GM19468 (cell line): ENCODE measurements at regions not wholly inside any gene's neighbourhood (a gene's known extent, or its start where the extent isn't known, plus 50 kb on each side); places are given as distances from the start of the nearest gene placed in this dataset.
"Not testable (repeated sequence)": the region's sequence is repeated elsewhere in the genome, so short reads cannot be mapped to it uniquely, and the experiment has no call there.

ENCODE experiments used
- ATAC-seq: cut with Tn5 transposase; IDR thresholded peaks from one replicate; pipeline ENCODE4 v1.9.1; 2021; ENCODE audit warnings: mild to moderate bottlenecking, moderate library complexity, moderate number of reproducible peaks; ENCODE audit not compliant: unreplicated experiment; ENCODE audit errors: extremely low read depth

DNA sequence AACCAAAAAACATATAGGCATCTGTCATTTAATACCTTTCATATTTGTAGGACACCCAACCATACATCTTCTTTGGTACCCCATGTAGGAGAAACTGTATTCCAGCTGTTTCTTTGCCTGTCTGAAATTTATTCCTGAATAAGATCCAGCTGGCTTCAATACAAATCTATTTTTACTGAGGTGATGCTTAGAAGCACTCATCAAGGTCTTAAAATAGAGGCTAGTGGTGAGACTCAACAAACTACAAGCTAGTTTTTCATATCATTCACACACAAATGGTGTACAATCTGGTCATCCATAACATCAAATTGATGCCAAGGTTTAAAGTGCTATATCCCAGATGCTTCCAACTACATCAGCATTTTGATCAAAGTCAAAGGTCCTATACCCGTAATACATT, 1071.3 kb upstream of the MIR17HG start:
- ATAC-seq = no peak

GRCh38 chr13:90278231-90278630, 1069.3 kb upstream of the MIR17HG start:
- not testable (repeated sequence) for ATAC-seq

- ATAC-seq = no peak
Measured at GRCh38 chr13:90281709-90282108, 1065.8 kb upstream of the MIR17HG start.

DNA sequence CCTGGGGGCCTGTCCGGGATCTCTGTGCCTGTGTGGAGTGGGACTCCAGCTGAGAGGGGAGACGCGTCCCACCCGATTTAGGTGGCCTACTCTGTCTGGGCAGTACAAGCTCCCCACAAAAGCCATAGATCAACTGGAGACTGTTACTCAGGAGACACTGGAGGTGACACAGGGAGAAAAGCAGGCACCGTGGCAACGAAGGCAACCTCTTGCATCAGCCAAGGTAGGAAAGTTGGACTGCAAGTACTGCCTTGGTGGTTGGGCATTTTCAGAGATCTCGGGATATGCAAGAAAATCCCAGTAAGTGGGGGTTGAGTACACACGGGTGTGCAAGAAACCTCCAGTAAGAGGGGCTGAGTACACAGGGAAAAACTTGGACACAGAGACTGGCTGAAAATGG, 1060.0 kb upstream of the MIR17HG start:
- ATAC-seq = no peak

DNA sequence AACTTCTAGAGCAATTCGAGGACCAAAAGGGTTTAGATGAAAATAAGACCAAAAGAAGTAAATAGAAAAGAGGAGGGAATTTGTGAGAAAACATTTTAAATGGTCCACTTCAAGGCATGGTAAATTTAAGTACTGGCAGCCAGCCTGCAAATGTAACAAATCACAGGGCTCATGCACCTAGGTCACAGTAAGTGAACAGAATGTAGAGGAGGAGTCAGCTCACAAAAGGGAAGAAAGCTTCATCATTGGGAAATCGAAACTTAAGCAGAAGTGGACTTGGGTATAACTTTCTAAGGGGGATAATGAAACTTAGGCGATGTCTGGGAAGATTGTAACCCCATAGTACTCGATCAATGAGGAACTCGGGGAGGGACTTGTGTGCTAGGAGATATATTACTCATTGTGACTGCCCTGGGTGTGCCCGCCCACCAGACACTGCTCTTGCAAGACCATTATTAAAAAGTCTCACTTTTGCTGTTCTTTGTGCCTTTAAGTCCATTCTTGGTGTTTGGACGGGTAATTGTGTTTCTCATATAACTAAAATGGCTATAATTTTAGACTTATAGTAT, 1053.6 kb upstream of the MIR17HG start:
- ATAC-seq = no peak

DNA sequence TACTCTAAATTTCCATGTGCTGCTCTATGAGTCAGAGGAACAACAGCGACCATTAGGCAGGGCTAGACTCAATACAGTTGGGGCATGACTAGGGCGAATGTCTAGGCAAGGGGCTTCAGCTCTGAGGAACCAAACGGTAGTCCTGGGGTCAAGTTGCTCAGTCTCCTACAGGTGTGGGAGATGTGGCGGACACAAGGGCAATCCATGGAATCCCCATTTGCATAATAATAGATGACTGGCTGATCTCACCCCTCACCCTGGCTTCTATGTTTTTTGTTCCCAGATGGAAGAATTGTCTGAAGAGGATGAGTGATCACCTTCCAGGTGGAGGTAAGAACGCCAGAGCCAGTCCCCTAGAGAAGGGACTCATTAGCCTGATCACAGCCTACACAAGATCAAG, 1048.2 kb upstream of the MIR17HG start:
- ATAC-seq = no peak

DNA sequence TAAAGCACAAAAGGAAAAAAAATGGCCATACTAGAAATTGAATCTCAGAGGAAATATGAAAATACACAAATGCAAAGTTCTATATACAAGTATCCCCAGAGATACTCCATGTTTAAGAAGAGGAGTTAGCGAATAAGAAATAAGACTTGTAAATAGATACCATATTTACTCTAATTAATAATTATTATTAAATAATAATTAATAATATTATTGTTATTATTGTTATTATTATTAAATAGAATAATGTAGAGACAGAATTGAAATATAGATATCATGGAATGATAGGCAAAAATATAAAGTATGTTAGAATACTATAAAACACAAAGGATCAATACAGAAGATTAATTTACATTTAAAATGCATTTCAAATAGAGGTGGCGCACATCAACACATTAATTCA, 1047.5 kb upstream of the MIR17HG start:
- no peak for ATAC-seq

GRCh38 chr13:90302107-90302506, 1045.4 kb upstream of the MIR17HG start:
- ATAC-seq = no peak

GRCh38 chr13:90305796-90306195, 1041.7 kb upstream of the MIR17HG start:
- no peak for ATAC-seq

GRCh38 chr13:90307136-90307535, 1040.4 kb upstream of the MIR17HG start:
- no peak for ATAC-seq

- no peak for ATAC-seq
Measured at GRCh38 chr13:90308249-90308648, 1039.2 kb upstream of the MIR17HG start.

GRCh38 chr13:90311929-90312328, 1035.6 kb upstream of the MIR17HG start:
- no peak for ATAC-seq

GRCh38 chr13:90315061-90315460, 1032.4 kb upstream of the MIR17HG start:
- ATAC-seq = no peak

- ATAC-seq = no peak
Measured at GRCh38 chr13:90320664-90321063, 1026.8 kb upstream of the MIR17HG start.

GRCh38 chr13:90321281-90321931, 1026.1 kb upstream of the MIR17HG start:
- no peak for ATAC-seq

- no peak for ATAC-seq
Measured at GRCh38 chr13:90329641-90330040, 1017.8 kb upstream of the MIR17HG start.

- no peak for ATAC-seq
Measured at GRCh38 chr13:90331974-90332373, 1015.5 kb upstream of the MIR17HG start.

DNA sequence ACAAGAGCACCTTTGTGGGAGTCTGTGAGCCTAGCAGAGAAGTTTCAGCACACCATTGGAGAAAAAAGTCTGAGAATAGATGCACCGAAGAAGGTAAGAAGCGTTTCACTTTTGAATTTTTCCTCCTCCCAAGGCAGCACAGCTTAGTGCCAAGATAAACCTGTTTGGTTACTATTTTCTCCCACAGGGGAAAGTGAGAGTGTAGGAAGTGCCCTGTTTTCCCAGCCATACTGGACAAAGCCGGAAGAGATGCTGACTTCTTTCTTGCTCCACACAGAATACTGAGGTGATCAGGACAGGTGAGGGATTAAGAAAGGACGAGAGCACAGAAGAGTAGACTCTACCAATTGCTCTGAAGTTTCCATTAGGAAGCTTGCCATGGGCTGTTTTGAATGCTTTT, 1011.0 kb upstream of the MIR17HG start:
- no peak for ATAC-seq

GRCh38 chr13:90341348-90341747, 1006.1 kb upstream of the MIR17HG start:
- ATAC-seq = not testable (repeated sequence)

DNA sequence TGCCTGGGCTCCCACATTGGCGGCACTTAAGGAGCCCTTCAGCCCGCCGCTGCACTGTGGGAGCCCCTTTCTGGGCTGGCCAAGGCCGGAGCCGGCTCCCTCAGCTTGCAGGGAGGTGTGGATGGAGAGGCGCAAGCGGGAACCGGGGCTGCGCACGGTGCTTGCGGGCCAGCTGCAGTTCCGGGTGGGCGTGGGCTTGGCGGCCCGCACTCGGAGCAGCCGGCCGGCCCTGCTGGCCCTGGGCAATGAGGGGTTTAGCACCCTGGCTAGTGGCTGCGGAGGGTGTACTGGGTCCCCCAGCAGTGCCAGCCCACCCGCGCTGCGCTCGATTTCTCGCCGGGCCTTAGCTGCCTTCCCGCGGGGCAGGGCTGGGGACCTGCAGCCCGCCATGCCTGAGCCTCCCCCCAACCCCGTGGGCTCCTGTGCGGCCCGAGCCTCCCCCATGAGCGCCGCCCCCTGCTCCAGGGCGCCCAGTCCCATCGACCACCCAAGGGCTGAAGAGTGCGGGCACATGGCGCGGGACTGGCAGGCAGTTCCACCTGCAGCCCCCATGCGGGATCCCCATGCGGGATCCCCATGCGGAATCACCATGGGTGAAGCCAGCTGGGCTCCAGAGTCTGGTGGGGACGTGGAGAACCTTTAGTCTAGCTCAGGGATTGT, 998.9 kb upstream of the MIR17HG start:
- ATAC-seq = not testable (repeated sequence)

DNA sequence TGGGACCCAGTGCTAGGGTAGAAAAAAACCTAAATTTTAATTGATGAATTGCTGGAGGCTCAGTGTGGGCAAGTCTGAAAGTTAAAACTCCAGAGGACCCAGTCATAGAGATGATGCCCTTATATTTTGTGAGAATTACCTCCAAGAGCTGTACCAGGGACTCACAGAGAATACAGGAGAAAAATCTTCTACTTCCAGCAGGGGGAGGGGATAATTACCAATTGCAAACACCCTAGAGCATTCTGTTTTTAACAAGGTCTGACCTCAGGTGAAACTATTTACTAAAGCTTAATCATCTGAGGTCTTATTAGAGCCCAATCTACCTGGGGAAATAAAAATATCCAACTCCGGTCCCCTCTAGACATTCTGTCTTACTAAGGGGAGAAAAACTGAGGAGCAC, 994.7 kb upstream of the MIR17HG start:
- ATAC-seq = no peak
